ENCODE measurements at regions not wholly inside any gene's neighbourhood (a gene's known extent, or its start where the extent isn't known, plus 50 kb on each side); places are given as distances from the start of the nearest gene placed in this dataset.

- Histone ChIP-seq H3K27ac (ENCODE audit: low read length) (no peak overlapping the region), H3K36me3 (ENCODE audit: control insufficient read depth in 1 of 2, insufficient read depth in 2 of 2, low read length in 2 of 2) (no peaks in the 10 kb centered on the region), H3K4me1 (ENCODE audit: control insufficient read depth in 1 of 2, insufficient read depth in 2 of 2, low read length in 2 of 2) (no peaks in the 10 kb centered on the region), H3K27me3 (ENCODE audit: low read depth, low read length) (no peaks in the 10 kb centered on the region), H3K4me3 (ENCODE audit: low read depth in 1 of 2, low read length in 2 of 2) (no peak overlapping the region), H3K9me3 (ENCODE audit: control insufficient read depth in 1 of 2, low read length in 2 of 2) (no peaks in the 10 kb centered on the region)
Measured at GRCh38 chr11:127481391-127481790, 480.8 kb upstream of the KIRREL3 start.

- Histone ChIP-seq H3K27me3 (ENCODE audit: low read depth, low read length) (no peaks in the 10 kb centered on the region), H3K9me3 (ENCODE audit: control insufficient read depth in 1 of 2, low read length in 2 of 2) (no peaks in the 10 kb centered on the region), H3K27ac (ENCODE audit: low read length) (no peak overlapping the region)
Measured at GRCh38 chr11:127478826-127479225, 478.3 kb upstream of the KIRREL3 start.

GRCh38 chr11:127474766-127475165 lies 474.2 kb upstream of the KIRREL3 start:
- Histone ChIP-seq H3K9me3 (ENCODE audit: control insufficient read depth in 1 of 2, low read length in 2 of 2) (no peaks in the 10 kb centered on the region), H3K27me3 (ENCODE audit: low read depth, low read length) (no peaks in the 10 kb centered on the region), H3K36me3 (ENCODE audit: control insufficient read depth in 1 of 2, insufficient read depth in 2 of 2, low read length in 2 of 2) (no peaks in the 10 kb centered on the region), H3K27ac (ENCODE audit: low read length) (no peak overlapping the region), H3K4me3 (ENCODE audit: low read depth in 1 of 2, low read length in 2 of 2) (no peak overlapping the region), H3K4me1 (ENCODE audit: control insufficient read depth in 1 of 2, insufficient read depth in 2 of 2, low read length in 2 of 2) (no peaks in the 10 kb centered on the region)

More at GRCh38 chr11:127478826-127479225, 478.3 kb upstream of the KIRREL3 start:
- H3K4me1 ChIP-seq (ENCODE audit: control insufficient read depth in 1 of 2, insufficient read depth in 2 of 2, low read length in 2 of 2): no peaks in the 10 kb centered on the region
- no peaks in the 10 kb centered on the region for H3K36me3 ChIP-seq (ENCODE audit: control insufficient read depth in 1 of 2, insufficient read depth in 2 of 2, low read length in 2 of 2)
- H3K4me3 ChIP-seq (ENCODE audit: low read depth in 1 of 2, low read length in 2 of 2): no peak overlapping the region

GRCh38 chr11:127472505-127472904 lies 471.9 kb upstream of the KIRREL3 start:
- Histone ChIP-seq H3K36me3 (ENCODE audit: control insufficient read depth in 1 of 2, insufficient read depth in 2 of 2, low read length in 2 of 2) (no peaks in the 10 kb centered on the region), H3K27me3 (ENCODE audit: low read depth, low read length) (no peaks in the 10 kb centered on the region)

GRCh38 chr11:127471662-127472061 lies 471.1 kb upstream of the KIRREL3 start:
- Histone ChIP-seq H3K36me3 (ENCODE audit: control insufficient read depth in 1 of 2, insufficient read depth in 2 of 2, low read length in 2 of 2) (no peaks in the 10 kb centered on the region), H3K27me3 (ENCODE audit: low read depth, low read length) (no peaks in the 10 kb centered on the region), H3K9me3 (ENCODE audit: control insufficient read depth in 1 of 2, low read length in 2 of 2) (no peaks in the 10 kb centered on the region), H3K4me3 (ENCODE audit: low read depth in 1 of 2, low read length in 2 of 2) (no peak overlapping the region), H3K27ac (ENCODE audit: low read length) (no peak overlapping the region), H3K4me1 (ENCODE audit: control insufficient read depth in 1 of 2, insufficient read depth in 2 of 2, low read length in 2 of 2) (no peaks in the 10 kb centered on the region)

More at GRCh38 chr11:127472505-127472904, 471.9 kb upstream of the KIRREL3 start:
- H3K4me1 ChIP-seq (ENCODE audit: control insufficient read depth in 1 of 2, insufficient read depth in 2 of 2, low read length in 2 of 2): no peaks in the 10 kb centered on the region
- H3K4me3 ChIP-seq (ENCODE audit: low read depth in 1 of 2, low read length in 2 of 2): no peak overlapping the region
- H3K9me3 ChIP-seq (ENCODE audit: control insufficient read depth in 1 of 2, low read length in 2 of 2): no peaks in the 10 kb centered on the region
- H3K27ac ChIP-seq (ENCODE audit: low read length): no peak overlapping the region

GRCh38 chr11:127470306-127470884 lies 469.8 kb upstream of the KIRREL3 start:
- no peaks in the 10 kb centered on the region for H3K4me1 ChIP-seq (ENCODE audit: control insufficient read depth in 1 of 2, insufficient read depth in 2 of 2, low read length in 2 of 2)
- no peaks in the 10 kb centered on the region for H3K9me3 ChIP-seq (ENCODE audit: control insufficient read depth in 1 of 2, low read length in 2 of 2)

GRCh38 chr11:127464325-127464724 lies 463.8 kb upstream of the KIRREL3 start:
- no peaks in the 10 kb centered on the region for H3K36me3 ChIP-seq (ENCODE audit: control insufficient read depth in 1 of 2, insufficient read depth in 2 of 2, low read length in 2 of 2)
- H3K27ac ChIP-seq (ENCODE audit: low read length): no peak overlapping the region
- no peaks in the 10 kb centered on the region for H3K27me3 ChIP-seq (ENCODE audit: low read depth, low read length)
- H3K4me1 ChIP-seq (ENCODE audit: control insufficient read depth in 1 of 2, insufficient read depth in 2 of 2, low read length in 2 of 2): no peaks in the 10 kb centered on the region
- H3K4me3 ChIP-seq (ENCODE audit: low read depth in 1 of 2, low read length in 2 of 2): no peak overlapping the region
- no peaks in the 10 kb centered on the region for H3K9me3 ChIP-seq (ENCODE audit: control insufficient read depth in 1 of 2, low read length in 2 of 2)

More at GRCh38 chr11:127470306-127470884, 469.8 kb upstream of the KIRREL3 start:
- Histone ChIP-seq H3K36me3 (ENCODE audit: control insufficient read depth in 1 of 2, insufficient read depth in 2 of 2, low read length in 2 of 2) (no peaks in the 10 kb centered on the region), H3K4me3 (ENCODE audit: low read depth in 1 of 2, low read length in 2 of 2) (no peak overlapping the region), H3K27me3 (ENCODE audit: low read depth, low read length) (no peaks in the 10 kb centered on the region), H3K27ac (ENCODE audit: low read length) (no peak overlapping the region)

- Histone ChIP-seq H3K27me3 (ENCODE audit: low read depth, low read length) (no peaks in the 10 kb centered on the region), H3K4me3 (ENCODE audit: low read depth in 1 of 2, low read length in 2 of 2) (no peak overlapping the region), H3K4me1 (ENCODE audit: control insufficient read depth in 1 of 2, insufficient read depth in 2 of 2, low read length in 2 of 2) (no peaks in the 10 kb centered on the region), H3K36me3 (ENCODE audit: control insufficient read depth in 1 of 2, insufficient read depth in 2 of 2, low read length in 2 of 2) (no peaks in the 10 kb centered on the region), H3K9me3 (ENCODE audit: control insufficient read depth in 1 of 2, low read length in 2 of 2) (no peaks in the 10 kb centered on the region), H3K27ac (ENCODE audit: low read length) (no peak overlapping the region)
Measured at GRCh38 chr11:127462065-127462344, 461.4 kb upstream of the KIRREL3 start.

GRCh38 chr11:127461241-127462064 lies 460.9 kb upstream of the KIRREL3 start:
- Histone ChIP-seq H3K4me1 (ENCODE audit: control insufficient read depth in 1 of 2, insufficient read depth in 2 of 2, low read length in 2 of 2) (no peaks in the 10 kb centered on the region), H3K27me3 (ENCODE audit: low read depth, low read length) (no peaks in the 10 kb centered on the region), H3K36me3 (ENCODE audit: control insufficient read depth in 1 of 2, insufficient read depth in 2 of 2, low read length in 2 of 2) (no peaks in the 10 kb centered on the region), H3K27ac (ENCODE audit: low read length) (no peak overlapping the region), H3K9me3 (ENCODE audit: control insufficient read depth in 1 of 2, low read length in 2 of 2) (no peaks in the 10 kb centered on the region), H3K4me3 (ENCODE audit: low read depth in 1 of 2, low read length in 2 of 2) (no peak overlapping the region)

GRCh38 chr11:127458561-127458960 lies 458.0 kb upstream of the KIRREL3 start:
- H3K36me3 ChIP-seq (ENCODE audit: control insufficient read depth in 1 of 2, insufficient read depth in 2 of 2, low read length in 2 of 2): no peaks in the 10 kb centered on the region

GRCh38 chr11:127454856-127455255 lies 454.3 kb upstream of the KIRREL3 start:
- Histone ChIP-seq H3K36me3 (ENCODE audit: control insufficient read depth in 1 of 2, insufficient read depth in 2 of 2, low read length in 2 of 2) (no peaks in the 10 kb centered on the region), H3K27ac (ENCODE audit: low read length) (no peak overlapping the region), H3K27me3 (ENCODE audit: low read depth, low read length) (no peaks in the 10 kb centered on the region), H3K9me3 (ENCODE audit: control insufficient read depth in 1 of 2, low read length in 2 of 2) (no peaks in the 10 kb centered on the region), H3K4me1 (ENCODE audit: control insufficient read depth in 1 of 2, insufficient read depth in 2 of 2, low read length in 2 of 2) (no peaks in the 10 kb centered on the region), H3K4me3 (ENCODE audit: low read depth in 1 of 2, low read length in 2 of 2) (no peak overlapping the region)

More at GRCh38 chr11:127458561-127458960, 458.0 kb upstream of the KIRREL3 start:
- Histone ChIP-seq H3K4me3 (ENCODE audit: low read depth in 1 of 2, low read length in 2 of 2) (no peak overlapping the region), H3K4me1 (ENCODE audit: control insufficient read depth in 1 of 2, insufficient read depth in 2 of 2, low read length in 2 of 2) (no peaks in the 10 kb centered on the region), H3K27me3 (ENCODE audit: low read depth, low read length) (no peaks in the 10 kb centered on the region), H3K27ac (ENCODE audit: low read length) (no peak overlapping the region), H3K9me3 (ENCODE audit: control insufficient read depth in 1 of 2, low read length in 2 of 2) (no peaks in the 10 kb centered on the region)

GRCh38 chr11:127452533-127452932 lies 452.0 kb upstream of the KIRREL3 start:
- Histone ChIP-seq H3K36me3 (ENCODE audit: control insufficient read depth in 1 of 2, insufficient read depth in 2 of 2, low read length in 2 of 2) (no peaks in the 10 kb centered on the region), H3K4me1 (ENCODE audit: control insufficient read depth in 1 of 2, insufficient read depth in 2 of 2, low read length in 2 of 2) (no peaks in the 10 kb centered on the region), H3K4me3 (ENCODE audit: low read depth in 1 of 2, low read length in 2 of 2) (no peak overlapping the region), H3K27ac (ENCODE audit: low read length) (no peak overlapping the region), H3K9me3 (ENCODE audit: control insufficient read depth in 1 of 2, low read length in 2 of 2) (no peaks in the 10 kb centered on the region), H3K27me3 (ENCODE audit: low read depth, low read length) (no peaks in the 10 kb centered on the region)
